K562 (cell line): ENCODE measurements at regions not wholly inside any gene's neighbourhood (a gene's known extent, or its start where the extent isn't known, plus 50 kb on each side); places are given as distances from the start of the nearest gene placed in this dataset.

Experiments
- ATAC-seq: fragments of 200-7000 bp; cut with Tn5 transposase; 3 replicates; pipeline ENCODE4 v1.9.1; 2020; ENCODE audit warnings: moderate library complexity
- BruUV-seq: library from RNA; stranded (reverse); fragments of 400-500 nt; replicated peaks from 2 replicates; lab custom pipeline; 2021; lab: Mats Ljungman, UMichigan
- CTCF ChIA-PET: fragments of 300-600 bp; formaldehyde crosslinking; extraction: SDS; loops from one replicate; lab custom pipeline; 2021; ENCODE audit warnings: low intra/inter-chr PET ratio; lab: Yijun Ruan, JAX
- POLR2A ChIA-PET: fragments of 300-600, 350-650 bp; sonication (Branson Sonifier 250); formaldehyde crosslinking; extraction: SDS; loops from one replicate; lab custom pipeline; 2021; ENCODE audit warnings: antibody characterized with exemption, inconsistent platforms; lab: Yijun Ruan, JAX
- DNase-seq, 4 experiments: peaks; one replicate each; pipeline versions ENCODE4 v3.0.0 to v3.0.0-alpha.2; 2011 to 2018; ENCODE audit warnings: low spot score in 3 of 4, mixed read lengths in 3 of 4; ENCODE audit errors: extremely low read depth in 1 of 4
- FAIRE-seq: peaks from 2 replicates; lab custom pipeline; 2011; peaks lifted over from hg19 to GRCh38; lab: Jason Lieb, UNC
- H2AFZ ChIP-seq: 2 replicates; pipeline ENCODE4 v1.6.0; 2011; ENCODE audit warnings: low read depth, low read length, control low read depth, inconsistent platforms
- H3K27ac ChIP-seq: fragments of 200-600 bp; 3 replicates; pipeline ENCODE4 v1.8.0; 2011; ENCODE audit warnings: low read depth, mild to moderate bottlenecking, control low read depth, inconsistent platforms, low read length, moderate library complexity, mixed read lengths; ENCODE audit errors: extremely low read depth
- H3K27me3 ChIP-seq, 2 experiments: fragments of 300-600 bp in 1 of 2; 2 replicates in 1 of 2; 3 replicates in 1 of 2; pipeline versions ENCODE4 v1.6.0 to v1.8.0; 2011; ENCODE audit warnings: inconsistent platforms in 2 of 2, low read length in 2 of 2, mild to moderate bottlenecking in 1 of 2, mixed read lengths in 1 of 2, moderate library complexity in 1 of 2; ENCODE audit not compliant: control insufficient read depth in 2 of 2, insufficient read depth in 2 of 2
- H3K36me3 ChIP-seq: fragments of 300-600 bp; 3 replicates; pipeline ENCODE4 v1.8.0; 2011; ENCODE audit warnings: mild to moderate bottlenecking, low read length, inconsistent platforms; ENCODE audit not compliant: control insufficient read depth, insufficient read depth
- H3K4me1 ChIP-seq, 2 experiments: fragments of 200-600 bp in 1 of 2; replicated peaks in 1 of 2; 2 replicates in 1 of 2; 3 replicates in 1 of 2; pipeline versions ENCODE4 v1.5.1 to v1.8.0; 2011; ENCODE audit warnings: inconsistent platforms in 2 of 2, low read length in 2 of 2, mild to moderate bottlenecking in 1 of 2, mixed read lengths in 1 of 2, moderate library complexity in 1 of 2; ENCODE audit not compliant: control insufficient read depth in 2 of 2, insufficient read depth in 2 of 2
- H3K4me2 ChIP-seq: 2 replicates; pipeline ENCODE4 v1.6.1; 2011; ENCODE audit warnings: low read length, control low read depth, inconsistent platforms, mixed read lengths; ENCODE audit not compliant: insufficient read depth
- H3K4me3 ChIP-seq: fragments of 200-600 bp; sonication (generic), shearing (Covaris generic); 2 replicates; pipeline ENCODE4 v1.5.1; 2016; ENCODE audit warnings: control low read depth, inconsistent platforms
- H3K79me2 ChIP-seq: fragments of 200-600 bp; 3 replicates; pipeline ENCODE4 v1.8.0; 2011; ENCODE audit warnings: low read length, inconsistent platforms; ENCODE audit not compliant: control insufficient read depth, insufficient read depth
- H3K9ac ChIP-seq, 2 experiments: 2 replicates each; pipeline versions ENCODE4 v1.6.0 to v1.6.1; 2011; ENCODE audit warnings: low read depth in 2 of 2, low read length in 2 of 2, control low read depth in 1 of 2, inconsistent platforms in 1 of 2, mild to moderate bottlenecking in 1 of 2, mixed read lengths in 1 of 2; ENCODE audit not compliant: insufficient read depth in 1 of 2
- H3K9me1 ChIP-seq: one replicate; pipeline ENCODE4 v1.6.0; 2011; ENCODE audit warnings: inconsistent platforms, mild to moderate bottlenecking, low read length, moderate library complexity; ENCODE audit not compliant: control insufficient read depth, insufficient read depth
- H3K9me3 ChIP-seq: replicated peaks from 2 replicates; pipeline ENCODE4 v1.5.1; 2011; ENCODE audit warnings: low read depth, low read length, inconsistent platforms; ENCODE audit not compliant: control insufficient read depth, insufficient read depth
- H4K20me1 ChIP-seq: replicated peaks from 2 replicates; pipeline ENCODE4 v1.6.1; 2011; ENCODE audit warnings: low read length, inconsistent platforms, mixed read lengths; ENCODE audit not compliant: control insufficient read depth, insufficient read depth
- ELF4 ChIP-seq: fragments of 450-650 bp; formaldehyde crosslinking; IDR thresholded peaks from 2 replicates; pipeline ENCODE4 v1.4.0; 2022; ENCODE audit warnings: missing genetic modification characterization
- HDAC3 ChIP-seq: fragments of 450-650 bp; IDR thresholded peaks from 2 replicates; pipeline ENCODE4 v1.6.1; 2018; ENCODE audit warnings: borderline replicate concordance, mild to moderate bottlenecking, moderate library complexity; ENCODE audit not compliant: partially characterized antibody
- HNRNPLL ChIP-seq: fragments of 200-400 bp; formaldehyde crosslinking; IDR thresholded peaks from 2 replicates; pipeline ENCODE4 v1.6.1; 2017; ENCODE audit warnings: low read length, low read depth, mild to moderate bottlenecking; ENCODE audit not compliant: poor library complexity, severe bottlenecking
- HOXB6 ChIP-seq: fragments of 250-450 bp; sonication (Bioruptor Pico); IDR thresholded peaks from 2 replicates; pipeline ENCODE4 v1.5.1; 2022; ENCODE audit warnings: mild to moderate bottlenecking, borderline replicate concordance
- KAT7 ChIP-seq: sonication (generic); formaldehyde crosslinking; IDR thresholded peaks from 2 replicates; pipeline ENCODE4 v1.8.0; 2022; ENCODE audit warnings: missing genetic modification reagents, mild to moderate bottlenecking, borderline replicate concordance
- NONO ChIP-seq, 2 experiments: fragments of 200-400 bp in 1 of 2; fragments of 450-650 bp in 1 of 2; formaldehyde crosslinking in 1 of 2; IDR thresholded peaks; 2 replicates each; pipeline ENCODE4 v1.6.1; 2017; ENCODE audit warnings: low read depth in 2 of 2, mild to moderate bottlenecking in 2 of 2, moderate library complexity in 2 of 2, low read length in 1 of 2
- NR4A1 ChIP-seq, 2 experiments: fragments of 250-450 bp in 1 of 2; fragments of 450-650 bp in 1 of 2; sonication (Bioruptor Pico) in 1 of 2; IDR thresholded peaks; 2 replicates each; pipeline versions ENCODE4 v1.4.0 to v1.6.1; 2016 to 2020; ENCODE audit warnings: mild to moderate bottlenecking in 2 of 2, missing compliant biosample characterization in 1 of 2, missing genetic modification characterization in 1 of 2, moderate library complexity in 1 of 2
- POLR2AphosphoS5 ChIP-seq: IDR thresholded peaks from 2 replicates; pipeline ENCODE4 v1.6.1; 2011; ENCODE audit warnings: mild to moderate bottlenecking, low read depth, low read length, moderate library complexity; ENCODE audit not compliant: control insufficient read depth, insufficient read depth
- RBM25 ChIP-seq: fragments of 200-400 bp; formaldehyde crosslinking; IDR thresholded peaks from 2 replicates; pipeline ENCODE4 v1.6.1; 2018; ENCODE audit warnings: low read length, low read depth, moderate library complexity; ENCODE audit not compliant: severe bottlenecking
- SRSF3 ChIP-seq: fragments of 200-400 bp; formaldehyde crosslinking; IDR thresholded peaks from 2 replicates; pipeline ENCODE4 v1.6.1; 2016; ENCODE audit warnings: mild to moderate bottlenecking, low read length, moderate library complexity; ENCODE audit not compliant: insufficient read depth
- ZNF143 ChIP-seq: sonication (generic); formaldehyde crosslinking; IDR thresholded peaks from 2 replicates; pipeline ENCODE4 v1.9.0; 2022; ENCODE audit warnings: mild to moderate bottlenecking, missing genetic modification reagents
- ZNF324 ChIP-seq: fragments of 250-450 bp; sonication (Bioruptor Pico); IDR thresholded peaks from 2 replicates; pipeline ENCODE4 v1.4.0; 2020; ENCODE audit warnings: mild to moderate bottlenecking
- WGBS: fragments of 100-300 bp; shearing (Covaris generic); methylation state at CpG from one replicate; pipeline ENCODE4 v1.1.6; 2016; ENCODE audit warnings: low coverage, mixed read lengths; ENCODE audit not compliant: insufficient coverage; ENCODE audit errors: missing lambda C conversion rate; 5-methylcytosine and 5-hydroxymethylcytosine counted together
- in situ Hi-C: fragments of 300-500 bp; cut with MboI; formaldehyde crosslinking; loops from 4 replicates; pipeline ENCODE4 v1.15.0; 2018; ENCODE audit warnings: inconsistent platforms, mixed read lengths
- intact Hi-C: fragments of 100-400 bp; cut with micrococcal nuclease; formaldehyde crosslinking; loops from 2 replicates; pipeline ENCODE4 v1.14.2; 2022

- no peak for TF ChIP-seq ZNF143
Measured at GRCh38 chrX:42943051-42943974, 165.3 kb upstream of the PPP1R2C start (continued).

GRCh38 chrX:42944381-42944998, 166.5 kb upstream of the PPP1R2C start:
- H3K36me3 ChIP-seq = no peaks in the 10 kb centered on the region
- intact Hi-C loops = no loop called here
- H3K9me3 ChIP-seq = no peaks in the 10 kb centered on the region
- no peaks in the 10 kb centered on the region for H3K4me1 ChIP-seq
- FAIRE-seq (no peak), ATAC-seq (no peak), DNase-seq (no peak)
- in situ Hi-C loops = no loop called here
- no peak overlapping the region for H3K4me3 ChIP-seq
- no peak overlapping the region for H2AFZ ChIP-seq
- no peaks in the 10 kb centered on the region for H3K27me3 ChIP-seq
- POLR2A ChIA-PET = no interaction called here
- no peak overlapping the region for H3K27ac ChIP-seq
- WGBS = 0% methylated on average over 3 of the region's 3 CpGs
- no peaks in the 10 kb centered on the region for H3K79me2 ChIP-seq
- no TSS peak for BruUV-seq
- H4K20me1 ChIP-seq = no peaks in the 10 kb centered on the region
- no peak overlapping the region for H3K9ac ChIP-seq
- no peak overlapping the region for H3K4me2 ChIP-seq
- CTCF ChIA-PET = no interaction called here
- no peak for TF ChIP-seq ZNF324 (CRISPR knock-in tag)
- no peak for TF ChIP-seq SRSF3
- TF ChIP-seq HDAC3 = no peak
- TF ChIP-seq POLR2AphosphoS5 = no peak
- no peak for TF ChIP-seq ELF4
- no peak for TF ChIP-seq HNRNPLL
- TF ChIP-seq HOXB6 = no peak
- no peak for TF ChIP-seq NONO (IDR thresholded peaks at IDR 0.05; ENCODE audit: low read depth in 2 of 2, low read length in 1 of 2)
- TF ChIP-seq NR4A1 (CRISPR knock-in tag; IDR thresholded peaks at IDR 0.05) = no peak
- no peak for TF ChIP-seq NR4A1 (tag; IDR thresholded peaks at IDR 0.05)
- no peak for TF ChIP-seq RBM25
- no peak for TF ChIP-seq KAT7 (CRISPR knock-in tag)
- H3K9me1 ChIP-seq = no peaks in the 10 kb centered on the region
